ENCODE measurements at regions not wholly inside any gene's neighbourhood (a gene's known extent, or its start where the extent isn't known, plus 50 kb on each side); places are given as distances from the start of the nearest gene placed in this dataset.

GRCh38 chr10:131626274-131626673 is 274.5 kb upstream of the PPP2R2D start:
- POLR2A ChIA-PET = no interaction called here

DNA sequence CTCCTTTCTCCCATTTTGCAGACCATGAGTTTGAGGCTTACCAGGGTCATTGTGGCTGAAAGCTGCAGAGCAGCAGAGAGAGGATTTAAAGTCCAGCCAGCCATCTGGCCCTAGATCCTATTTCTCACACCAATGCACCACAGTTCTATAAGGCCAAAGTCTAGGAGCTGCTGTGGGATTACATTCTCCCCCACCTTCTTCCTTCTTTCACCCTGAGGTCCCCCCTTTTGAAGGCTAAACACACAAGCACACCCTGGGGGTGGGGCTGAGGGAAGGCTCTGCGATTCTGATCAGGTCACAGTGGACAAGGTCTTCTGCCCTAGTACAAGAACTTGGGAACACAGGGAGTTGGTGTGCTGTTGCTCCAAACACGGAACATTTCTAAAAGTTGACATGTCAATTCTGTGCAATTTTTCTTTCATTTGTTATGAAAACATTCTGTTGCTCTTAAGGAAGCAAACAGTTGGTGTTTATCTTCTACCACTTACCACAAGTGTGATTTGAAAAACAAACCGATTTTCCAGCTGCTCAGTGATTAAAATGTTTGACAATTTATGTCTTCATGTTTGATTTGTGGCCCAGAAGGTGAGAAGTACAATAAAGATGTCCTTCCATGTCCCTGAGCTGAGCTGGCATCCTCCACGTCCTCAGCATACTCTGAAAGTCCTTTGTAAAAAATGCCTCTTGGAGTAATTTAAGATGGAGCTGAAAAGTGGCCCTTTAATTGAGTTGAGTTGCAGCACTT is 271.6 kb upstream of the PPP2R2D start:
- Histone ChIP-seq H3K4me3 (ENCODE audit: low read depth, low read length) (no peak overlapping the region), H3K27me3 (ENCODE audit: control insufficient read depth, insufficient read depth, low read length) (no peaks in the 10 kb centered on the region), H3K9me3 (ENCODE audit: control insufficient read depth, insufficient read depth, low read length) (peaks cover 45% of the 10 kb centered on the region), H3K27ac (ENCODE audit: low read depth, low read length) (no peak overlapping the region)
- TF ChIP-seq, protein P1, sequence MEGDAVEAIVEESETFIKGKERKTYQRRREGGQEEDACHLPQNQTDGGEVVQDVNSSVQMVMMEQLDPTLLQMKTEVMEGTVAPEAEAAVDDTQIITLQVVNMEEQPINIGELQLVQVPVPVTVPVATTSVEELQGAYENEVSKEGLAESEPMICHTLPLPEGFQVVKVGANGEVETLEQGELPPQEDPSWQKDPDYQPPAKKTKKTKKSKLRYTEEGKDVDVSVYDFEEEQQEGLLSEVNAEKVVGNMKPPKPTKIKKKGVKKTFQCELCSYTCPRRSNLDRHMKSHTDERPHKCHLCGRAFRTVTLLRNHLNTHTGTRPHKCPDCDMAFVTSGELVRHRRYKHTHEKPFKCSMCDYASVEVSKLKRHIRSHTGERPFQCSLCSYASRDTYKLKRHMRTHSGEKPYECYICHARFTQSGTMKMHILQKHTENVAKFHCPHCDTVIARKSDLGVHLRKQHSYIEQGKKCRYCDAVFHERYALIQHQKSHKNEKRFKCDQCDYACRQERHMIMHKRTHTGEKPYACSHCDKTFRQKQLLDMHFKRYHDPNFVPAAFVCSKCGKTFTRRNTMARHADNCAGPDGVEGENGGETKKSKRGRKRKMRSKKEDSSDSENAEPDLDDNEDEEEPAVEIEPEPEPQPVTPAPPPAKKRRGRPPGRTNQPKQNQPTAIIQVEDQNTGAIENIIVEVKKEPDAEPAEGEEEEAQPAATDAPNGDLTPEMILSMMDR (IDR thresholded peaks at IDR 0.05; ENCODE audit: low read depth, low read length) = no peak
- no peak for DNase-seq (ENCODE audit: low read depth, low spot score)
- ChIA-PET POLR2A (no interaction called here), CTCF (no interaction called here)

More at GRCh38 chr10:131626274-131626673, 274.5 kb upstream of the PPP2R2D start:
- CTCF ChIA-PET = no interaction called here
- no peak overlapping the region for H3K27ac ChIP-seq (ENCODE audit: low read depth, low read length)
- no peaks in the 10 kb centered on the region for H3K27me3 ChIP-seq (ENCODE audit: control insufficient read depth, insufficient read depth, low read length)
- TF ChIP-seq, protein P1 (IDR thresholded peaks at IDR 0.05; ENCODE audit: low read depth, low read length) = no peak
- H3K4me3 ChIP-seq (ENCODE audit: low read depth, low read length) = no peak overlapping the region
- H3K9me3 ChIP-seq (ENCODE audit: control insufficient read depth, insufficient read depth, low read length) = peaks cover 53% of the 10 kb centered on the region
- DNase-seq (ENCODE audit: low read depth, low spot score) = no peak

DNA sequence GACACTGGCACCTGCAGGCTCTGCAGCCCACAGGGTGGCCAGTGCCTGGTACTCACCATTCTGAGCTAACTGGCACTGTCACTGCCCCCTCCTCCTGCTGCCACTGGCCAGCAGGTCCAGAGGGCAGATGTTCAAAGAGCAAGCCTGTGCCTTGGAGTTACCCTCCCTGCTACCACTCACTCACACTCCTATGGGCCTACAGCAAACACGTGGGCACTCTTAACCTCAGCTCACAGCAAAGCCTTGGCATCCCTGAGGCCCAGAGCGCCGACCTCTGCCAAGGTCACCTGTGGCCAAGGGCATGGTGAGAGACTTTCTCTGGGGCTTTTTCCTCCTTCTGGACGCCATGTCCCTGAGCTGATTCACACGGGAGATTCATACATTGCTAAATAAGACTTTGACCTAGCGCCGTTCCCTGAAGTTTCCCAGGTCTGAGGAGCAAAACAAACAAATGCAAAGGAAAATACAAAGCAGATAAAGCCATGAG is 270.0 kb upstream of the PPP2R2D start:
- Histone ChIP-seq H3K27ac (ENCODE audit: low read depth, low read length) (no peak overlapping the region), H3K27me3 (ENCODE audit: control insufficient read depth, insufficient read depth, low read length) (no peaks in the 10 kb centered on the region), H3K4me3 (ENCODE audit: low read depth, low read length) (no peak overlapping the region), H3K9me3 (ENCODE audit: control insufficient read depth, insufficient read depth, low read length) (peaks cover 43% of the 10 kb centered on the region)
- CTCF ChIA-PET = no interaction called here
- POLR2A ChIA-PET = no interaction called here
- no peak for DNase-seq (ENCODE audit: low read depth, low spot score)
- TF ChIP-seq, protein P1 (IDR thresholded peaks at IDR 0.05; ENCODE audit: low read depth, low read length) = no peak

- Histone ChIP-seq H3K4me3 (ENCODE audit: low read depth, low read length) (no peak overlapping the region), H3K9me3 (ENCODE audit: control insufficient read depth, insufficient read depth, low read length) (peaks cover 44% of the 10 kb centered on the region), H3K27ac (ENCODE audit: low read depth, low read length) (no peak overlapping the region), H3K27me3 (ENCODE audit: control insufficient read depth, insufficient read depth, low read length) (no peaks in the 10 kb centered on the region)
- POLR2A ChIA-PET = no interaction called here
- TF ChIP-seq, protein P1 (IDR thresholded peaks at IDR 0.05; ENCODE audit: low read depth, low read length) = no peak
- CTCF ChIA-PET = no interaction called here
- no peak for DNase-seq (ENCODE audit: low read depth, low spot score)
Measured at GRCh38 chr10:131631619-131632018, 269.2 kb upstream of the PPP2R2D start.

DNA sequence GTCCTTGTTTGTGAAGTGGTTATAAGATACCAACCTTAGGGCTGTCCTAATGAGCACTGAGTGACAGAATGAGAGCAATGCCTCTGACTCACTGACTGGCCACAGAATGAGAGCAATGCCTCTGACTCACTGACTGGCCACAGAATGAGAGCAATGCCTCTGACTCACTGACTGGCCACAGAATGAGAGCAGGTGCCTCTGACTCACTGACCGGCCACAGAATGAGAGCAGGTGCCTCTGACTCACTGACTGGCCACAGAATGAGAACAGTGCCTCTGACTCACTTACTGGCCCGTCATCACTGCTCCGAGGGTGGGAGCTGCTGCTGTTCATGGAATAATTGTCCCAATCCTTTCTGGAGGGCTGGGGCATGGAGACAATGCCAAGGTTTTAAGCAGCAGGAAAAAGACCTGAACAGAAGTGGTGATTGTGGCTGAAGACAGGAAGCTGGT is 265.2 kb upstream of the PPP2R2D start:
- CTCF ChIA-PET = no interaction called here
- H3K27ac ChIP-seq (ENCODE audit: low read depth, low read length) = no peak overlapping the region
- POLR2A ChIA-PET = no interaction called here
- H3K4me3 ChIP-seq (ENCODE audit: low read depth, low read length) = no peak overlapping the region
- peaks cover 57% of the 10 kb centered on the region for H3K9me3 ChIP-seq (ENCODE audit: control insufficient read depth, insufficient read depth, low read length)
- H3K27me3 ChIP-seq (ENCODE audit: control insufficient read depth, insufficient read depth, low read length) = no peaks in the 10 kb centered on the region
- DNase-seq (ENCODE audit: low read depth, low spot score) = no peak
- TF ChIP-seq, protein P1 (IDR thresholded peaks at IDR 0.05; ENCODE audit: low read depth, low read length) = no peak
